ENCODE measurements at regions not wholly inside any gene's neighbourhood (a gene's known extent, or its start where the extent isn't known, plus 50 kb on each side); places are given as distances from the start of the nearest gene placed in this dataset.

DNA sequence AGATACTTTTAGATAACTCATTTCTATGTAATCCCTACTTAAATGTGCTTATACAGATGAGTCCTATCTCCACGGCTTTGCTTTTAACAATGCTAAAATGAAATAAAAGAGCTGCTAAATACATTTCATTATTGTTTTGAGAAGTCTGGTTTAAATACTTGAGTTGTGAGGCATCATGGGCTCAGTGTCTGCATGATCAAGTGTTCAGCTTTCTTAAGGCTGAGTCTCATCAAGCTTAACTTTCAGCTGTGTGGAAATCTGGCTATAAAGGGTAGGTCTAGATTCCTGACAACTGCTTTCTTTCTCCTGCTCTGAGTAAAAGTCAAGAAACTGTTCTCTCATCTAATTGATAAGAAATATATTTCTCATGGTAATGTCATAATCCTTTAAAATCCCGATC is 235.4 kb downstream of the FSCB start:
- TF ChIP-seq POLR2A (IDR thresholded peaks at IDR 0.05): no peak
- TF ChIP-seq, protein P1, sequence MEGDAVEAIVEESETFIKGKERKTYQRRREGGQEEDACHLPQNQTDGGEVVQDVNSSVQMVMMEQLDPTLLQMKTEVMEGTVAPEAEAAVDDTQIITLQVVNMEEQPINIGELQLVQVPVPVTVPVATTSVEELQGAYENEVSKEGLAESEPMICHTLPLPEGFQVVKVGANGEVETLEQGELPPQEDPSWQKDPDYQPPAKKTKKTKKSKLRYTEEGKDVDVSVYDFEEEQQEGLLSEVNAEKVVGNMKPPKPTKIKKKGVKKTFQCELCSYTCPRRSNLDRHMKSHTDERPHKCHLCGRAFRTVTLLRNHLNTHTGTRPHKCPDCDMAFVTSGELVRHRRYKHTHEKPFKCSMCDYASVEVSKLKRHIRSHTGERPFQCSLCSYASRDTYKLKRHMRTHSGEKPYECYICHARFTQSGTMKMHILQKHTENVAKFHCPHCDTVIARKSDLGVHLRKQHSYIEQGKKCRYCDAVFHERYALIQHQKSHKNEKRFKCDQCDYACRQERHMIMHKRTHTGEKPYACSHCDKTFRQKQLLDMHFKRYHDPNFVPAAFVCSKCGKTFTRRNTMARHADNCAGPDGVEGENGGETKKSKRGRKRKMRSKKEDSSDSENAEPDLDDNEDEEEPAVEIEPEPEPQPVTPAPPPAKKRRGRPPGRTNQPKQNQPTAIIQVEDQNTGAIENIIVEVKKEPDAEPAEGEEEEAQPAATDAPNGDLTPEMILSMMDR (IDR thresholded peaks at IDR 0.05): no peak
